Activated CD8-positive, alpha-beta memory T cell treated with anti-CD3 and anti-CD28 coated beads for 24 hours (primary cell): ENCODE measurements at regions not wholly inside any gene's neighbourhood (a gene's known extent, or its start where the extent isn't known, plus 50 kb on each side); places are given as distances from the start of the nearest gene placed in this dataset.
A peak's percentile ranks its signal among the peaks of the same experiment; 100 is the strongest.

Experiments used
- DNase-seq: peaks from one replicate; pipeline ENCODE4 v3.0.0-alpha.2; 2020

DNA sequence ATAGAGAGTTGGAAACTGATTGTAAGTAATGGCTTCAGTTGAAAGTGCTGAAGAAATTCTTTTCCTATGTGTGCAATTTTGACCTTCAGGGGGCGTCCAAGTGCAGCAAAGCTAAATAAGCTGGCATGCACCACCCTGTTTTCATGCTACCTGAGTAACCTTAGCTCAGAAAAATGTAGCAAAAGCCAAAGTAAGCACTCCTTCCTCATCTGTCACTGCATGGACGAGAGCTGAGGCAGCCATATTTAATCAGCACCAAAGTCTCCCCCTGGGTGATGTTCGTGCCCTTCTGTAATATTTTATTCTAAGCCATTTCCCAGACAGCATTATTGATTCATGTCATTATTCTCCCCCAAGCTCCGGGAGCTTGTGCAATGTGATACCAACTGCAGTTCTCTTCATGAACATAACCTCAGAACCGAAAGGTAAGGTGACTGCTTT, 123.1 kb downstream of the RPS12 start:
- DNase-seq: no peak

DNA sequence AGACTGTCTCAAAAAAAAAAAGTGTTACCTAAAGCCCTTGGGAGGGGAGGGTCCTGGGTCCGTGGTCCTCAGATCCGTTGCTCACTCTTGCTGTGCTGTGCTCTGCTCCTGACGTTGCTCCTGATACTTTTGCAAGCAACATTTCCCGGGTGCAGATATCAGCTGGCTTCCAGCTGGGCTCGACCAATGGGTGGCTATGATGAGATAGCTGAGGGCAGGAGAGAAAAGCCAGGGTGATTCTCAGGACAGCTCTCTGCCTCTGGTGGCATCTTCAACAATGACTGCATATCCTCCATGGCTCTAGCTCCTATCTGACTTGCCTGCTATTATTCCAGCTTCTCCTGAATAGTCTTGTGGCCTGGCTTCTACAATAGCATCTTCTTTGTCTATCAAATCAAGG, 134.5 kb downstream of the RPS12 start:
- DNase-seq: no peak

DNA sequence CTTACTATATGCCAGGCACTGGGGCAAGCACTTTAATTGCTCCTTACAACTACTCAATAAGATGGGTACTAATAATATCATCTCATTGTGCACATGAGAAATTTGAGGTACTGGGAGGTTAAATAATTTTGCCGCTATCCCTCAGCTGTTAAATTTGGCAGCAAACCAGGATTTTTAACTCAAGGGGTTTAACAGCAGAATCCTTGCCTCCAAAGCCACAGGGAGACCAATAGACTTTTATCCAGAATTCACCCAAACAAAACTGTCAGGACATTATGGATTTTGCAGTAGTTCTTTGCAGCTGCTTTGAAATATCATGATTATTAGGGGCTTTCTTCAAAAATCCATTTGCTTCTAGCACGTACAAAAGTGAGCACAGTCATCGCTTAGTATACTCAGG, 136.2 kb downstream of the RPS12 start:
- no peak for DNase-seq

DNA sequence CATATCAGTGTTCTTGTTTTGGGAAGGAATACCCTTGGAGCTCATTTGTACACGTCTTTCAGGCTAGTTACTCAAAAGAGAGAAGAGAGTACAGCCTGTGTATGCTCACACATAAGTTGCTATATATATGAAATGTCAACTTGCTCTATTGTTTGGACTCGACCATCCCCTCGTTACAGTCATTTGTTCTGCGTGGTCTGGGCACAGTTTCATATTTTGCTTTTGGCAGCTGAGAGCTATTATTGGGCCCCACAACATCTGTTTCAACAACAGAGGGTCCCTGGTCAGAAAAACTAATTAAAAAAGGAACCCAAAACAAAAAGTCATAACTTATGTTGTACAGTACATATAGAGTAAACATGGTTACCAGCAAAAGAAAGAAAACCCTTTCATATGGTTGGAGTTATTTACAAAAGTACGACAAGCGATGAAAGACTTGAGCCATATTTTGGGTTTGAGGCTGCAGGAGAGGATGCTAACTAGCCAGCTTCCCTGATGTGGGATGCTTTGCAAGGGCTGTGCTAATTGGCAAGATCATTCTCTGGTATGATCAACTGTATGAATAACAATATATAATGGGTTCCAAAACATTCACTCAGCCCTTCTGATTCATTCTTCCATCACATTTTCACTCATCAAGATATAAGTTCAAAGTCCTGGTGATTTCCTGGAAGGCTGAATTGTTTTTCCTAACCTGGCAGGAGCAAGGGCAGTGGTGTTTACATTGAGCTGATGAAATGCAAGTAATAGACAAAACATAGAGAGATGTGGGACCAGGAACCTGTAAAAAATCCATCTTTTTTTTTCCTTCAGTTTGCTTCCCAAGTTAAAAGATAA, 137.9 kb downstream of the RPS12 start:
- no peak for DNase-seq

DNA sequence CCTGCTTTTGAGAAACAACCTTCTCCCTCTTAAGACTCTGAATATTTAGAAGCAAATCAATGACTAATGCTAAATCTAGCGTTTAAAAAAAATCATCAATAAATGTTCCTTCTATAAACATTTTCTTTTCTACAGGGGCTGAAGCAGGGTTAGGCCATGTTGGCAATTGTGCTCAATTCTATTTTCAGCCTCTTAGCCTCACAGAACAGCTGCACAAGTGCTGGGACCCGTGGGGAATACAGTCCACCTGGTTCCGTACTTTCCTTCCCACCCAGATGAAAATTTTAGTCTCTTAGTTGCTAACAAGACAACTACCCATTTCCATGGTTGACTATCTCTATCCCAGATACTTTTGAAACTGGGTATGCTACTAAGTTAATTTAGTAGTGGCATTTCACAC, 138.6 kb downstream of the RPS12 start:
- no peak for DNase-seq

DNA sequence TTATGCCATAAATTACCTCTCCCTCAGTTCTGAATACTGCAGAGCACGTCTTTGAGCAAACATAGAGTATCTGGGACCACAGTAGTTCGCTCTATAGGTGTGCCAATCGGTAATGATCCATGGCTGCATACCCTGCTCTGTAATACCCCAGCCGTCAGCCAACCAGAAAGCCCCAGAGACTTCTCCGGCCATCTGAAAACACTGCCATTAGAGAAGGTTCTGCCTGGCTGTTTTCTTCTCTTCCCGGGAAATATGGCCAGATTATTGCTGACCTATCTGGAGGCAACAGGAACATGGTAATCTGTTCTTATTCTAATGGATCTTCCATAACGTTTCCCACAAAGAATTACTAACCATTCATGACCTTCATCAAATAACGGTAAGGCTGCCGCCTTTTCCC, 139.9 kb downstream of the RPS12 start:
- no peak for DNase-seq

DNA sequence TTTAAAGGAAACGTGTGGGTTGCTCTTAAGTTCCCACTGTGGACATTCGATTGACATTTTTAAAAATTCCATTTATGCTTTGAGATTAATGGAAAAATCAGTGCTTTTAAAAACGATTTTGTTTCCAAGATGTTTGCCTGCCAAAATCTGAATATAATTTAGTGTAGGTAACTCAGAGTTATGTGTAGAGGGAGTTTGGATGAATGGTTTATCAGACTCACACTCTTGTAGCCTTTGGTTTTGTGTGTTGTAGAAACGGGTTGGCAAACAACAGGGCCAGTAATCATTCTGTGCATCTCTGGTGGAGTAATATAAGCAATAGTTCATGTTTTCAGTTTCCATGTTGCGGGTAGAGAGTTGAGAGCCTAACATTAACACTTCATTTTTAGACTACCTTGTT, 140.6 kb downstream of the RPS12 start:
- DNase-seq: no peak

DNA sequence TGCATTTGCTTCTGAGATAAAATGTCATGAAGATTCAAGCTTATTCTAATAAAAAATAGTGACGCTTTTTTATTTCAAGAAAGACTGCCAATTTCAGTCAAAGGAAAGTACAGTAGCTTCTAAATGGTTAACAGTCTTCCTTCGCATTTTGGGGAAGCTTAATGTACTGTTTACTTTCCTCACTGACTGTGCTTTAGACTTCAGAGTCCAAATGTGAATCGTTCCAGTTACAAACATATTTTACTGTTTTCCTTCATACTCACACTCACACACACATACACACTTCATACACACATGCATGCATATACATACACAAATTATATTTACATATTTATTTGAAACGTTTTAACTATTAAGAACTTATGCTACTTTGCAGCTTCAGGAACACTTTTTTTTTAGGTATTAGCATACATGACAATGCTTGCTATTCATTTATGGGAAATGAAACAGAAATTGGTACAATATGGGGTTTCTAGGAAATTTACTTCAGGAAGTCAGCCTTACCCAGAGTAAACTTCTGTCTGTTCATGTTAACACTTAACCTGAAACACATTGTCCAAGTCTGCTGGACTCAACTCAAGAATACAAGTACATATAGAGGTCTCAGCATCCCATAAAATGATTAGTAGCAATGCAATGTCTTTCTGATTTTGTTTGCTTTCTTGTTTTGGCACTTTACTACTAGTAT, 145.4 kb downstream of the RPS12 start:
- no peak for DNase-seq

DNA sequence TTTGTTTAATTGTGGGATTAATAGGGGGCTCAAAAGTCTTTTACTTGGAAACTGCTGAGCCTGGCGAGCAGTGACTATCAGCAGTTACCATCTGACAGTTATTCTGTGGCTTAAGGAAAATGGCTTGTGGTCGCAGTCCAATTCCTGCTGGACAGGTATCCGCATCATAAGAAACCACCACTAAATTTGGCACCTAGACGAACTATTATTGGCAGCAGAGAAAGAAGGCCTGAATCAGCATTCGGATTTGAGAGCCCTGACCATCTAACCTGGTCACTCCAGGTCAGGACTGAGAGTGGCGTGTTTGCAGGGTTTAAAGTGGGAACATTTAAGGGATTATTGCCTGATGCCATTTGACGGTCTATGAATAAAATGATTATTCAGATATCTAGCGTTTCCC, 146.4 kb downstream of the RPS12 start:
- no peak for DNase-seq

DNA sequence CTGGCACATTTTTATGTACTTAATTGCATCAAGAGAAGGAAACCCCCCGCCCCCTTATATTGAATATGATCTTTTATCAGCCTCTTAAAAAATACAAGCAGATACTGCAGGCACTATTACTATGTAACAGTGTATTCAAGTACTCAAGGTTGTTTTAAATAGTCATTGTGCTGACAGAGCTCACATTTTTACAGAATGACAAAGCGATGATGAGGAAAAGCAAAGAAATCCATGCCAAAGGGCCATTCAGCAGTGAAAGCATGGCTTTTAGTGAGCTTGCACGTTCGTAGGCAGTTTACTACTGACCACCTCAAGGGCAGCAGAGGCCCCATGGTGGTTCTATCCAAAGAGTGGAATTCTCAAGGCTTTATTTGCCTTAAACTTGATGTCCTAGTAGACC, 146.8 kb downstream of the RPS12 start:
- DNase-seq: no peak

DNA sequence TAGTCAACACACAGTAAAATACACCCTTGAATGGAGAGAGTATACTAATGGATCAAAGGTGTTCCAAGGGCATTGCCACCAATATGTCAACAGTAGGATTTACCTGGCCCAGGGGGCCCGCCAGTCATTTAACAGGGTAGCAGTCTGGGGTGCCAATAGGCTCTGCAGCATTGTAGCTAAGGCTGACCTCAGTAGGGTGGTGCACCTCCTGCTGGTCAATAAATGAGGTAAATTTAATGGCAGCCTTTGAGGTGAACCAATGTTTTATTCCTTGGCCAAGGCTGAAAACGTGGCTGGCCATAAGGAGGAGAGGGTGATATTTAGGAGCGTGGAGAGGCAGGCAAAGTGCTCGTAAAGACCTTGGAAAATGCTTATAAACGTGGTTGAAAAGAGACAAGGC, 147.2 kb downstream of the RPS12 start:
- no peak for DNase-seq

DNA sequence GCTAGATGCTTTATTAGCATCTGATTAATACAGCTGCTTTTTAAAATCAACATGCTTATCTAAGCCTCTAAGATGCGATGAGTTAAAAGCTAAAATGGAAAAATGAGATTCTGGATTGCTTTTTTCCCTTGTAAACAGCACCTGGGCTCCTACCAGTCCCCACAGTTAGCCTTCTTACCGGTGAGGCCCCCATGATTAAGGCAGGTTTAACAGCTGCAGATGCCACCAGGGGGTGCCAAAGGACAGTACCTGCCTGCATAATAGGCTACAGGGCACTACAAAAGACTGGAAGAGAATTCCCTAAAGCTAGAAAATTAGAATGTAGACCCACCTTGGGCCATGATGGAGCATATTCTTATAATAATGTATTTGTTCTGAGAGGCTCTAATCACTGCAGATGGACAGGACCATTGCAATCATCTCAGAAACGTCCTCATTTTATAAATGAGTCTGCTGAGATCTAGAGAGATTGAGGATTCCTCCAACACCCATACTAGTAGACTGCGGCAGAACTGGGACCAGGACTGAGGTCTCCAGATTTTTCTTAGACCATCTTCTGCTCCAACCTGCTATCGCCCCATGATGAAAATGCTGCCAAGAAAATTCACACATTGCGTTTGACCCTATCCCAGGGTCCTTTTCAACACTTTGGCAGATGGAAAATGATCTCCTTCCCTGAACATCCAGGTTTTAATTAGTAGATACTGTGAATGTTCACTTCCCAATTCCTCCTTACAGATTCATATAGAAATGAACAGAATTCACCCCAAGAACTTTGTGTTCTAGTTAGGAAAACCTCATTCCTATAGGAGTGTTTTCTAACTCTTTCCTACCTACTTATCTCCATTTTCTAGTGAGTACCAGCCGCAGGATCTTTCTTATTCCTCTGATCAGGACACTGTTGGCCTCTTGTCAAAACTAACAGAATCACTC, 148.8 kb downstream of the RPS12 start:
- peak; percentile 74 for DNase-seq

DNA sequence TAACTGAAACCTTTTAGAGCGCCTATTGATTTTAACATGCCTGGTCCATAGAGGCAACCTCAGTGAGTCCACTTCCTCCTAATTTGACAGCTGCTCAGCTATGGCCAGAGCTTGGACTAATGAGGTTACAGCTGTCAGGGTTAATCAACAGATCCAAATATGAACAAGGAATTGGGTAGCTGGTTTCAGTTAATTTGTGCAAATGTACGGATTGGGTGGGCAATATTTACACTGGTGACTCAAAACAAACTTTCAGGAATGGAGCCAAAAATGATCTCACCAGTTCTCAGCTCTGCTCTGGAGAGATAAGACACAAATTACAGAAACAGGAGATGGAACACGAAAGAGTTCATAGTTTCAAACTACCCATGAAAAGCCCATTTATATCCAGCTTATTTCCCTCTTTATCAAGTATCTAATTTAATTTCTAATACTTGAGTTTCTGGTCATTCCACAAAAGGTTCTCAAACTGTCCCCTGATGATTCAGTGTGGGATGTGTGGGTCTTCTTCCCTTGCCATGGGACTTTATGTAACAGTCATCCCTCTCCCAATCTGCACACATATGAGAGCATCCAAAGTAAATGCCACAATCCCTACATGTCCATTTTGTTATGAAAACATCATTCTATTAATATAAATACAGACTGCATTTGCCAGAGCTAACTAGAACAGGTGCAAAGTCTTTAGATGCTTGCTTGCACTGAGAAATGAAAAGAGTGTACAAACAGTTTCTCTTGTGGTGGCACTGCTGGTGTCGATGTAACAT, 149.9 kb downstream of the RPS12 start:
- no peak for DNase-seq

DNA sequence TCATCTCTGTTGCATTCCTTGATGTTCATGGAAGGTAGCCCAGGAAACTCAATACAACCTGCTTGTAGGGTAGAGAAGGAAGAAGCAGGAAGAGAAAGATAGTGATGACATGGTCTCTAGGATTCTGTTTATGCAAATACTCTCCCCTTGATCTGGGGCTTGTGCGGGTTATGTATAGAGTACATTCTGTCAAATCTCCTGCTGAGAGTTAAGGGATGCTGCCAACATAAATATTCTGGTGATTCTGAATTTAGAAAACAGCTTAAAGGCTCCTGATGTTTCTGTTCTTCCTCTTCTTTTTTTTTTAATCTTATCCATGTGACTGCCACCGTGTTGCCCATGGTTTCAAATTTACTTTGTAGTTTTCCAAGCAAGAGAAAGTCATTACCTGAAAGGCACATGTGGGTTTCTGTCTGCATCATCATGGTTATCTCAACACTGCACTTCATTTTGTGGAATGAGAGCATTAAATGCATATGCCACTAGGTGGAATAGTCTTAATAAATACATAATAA, 150.6 kb downstream of the RPS12 start:
- DNase-seq: no peak

DNA sequence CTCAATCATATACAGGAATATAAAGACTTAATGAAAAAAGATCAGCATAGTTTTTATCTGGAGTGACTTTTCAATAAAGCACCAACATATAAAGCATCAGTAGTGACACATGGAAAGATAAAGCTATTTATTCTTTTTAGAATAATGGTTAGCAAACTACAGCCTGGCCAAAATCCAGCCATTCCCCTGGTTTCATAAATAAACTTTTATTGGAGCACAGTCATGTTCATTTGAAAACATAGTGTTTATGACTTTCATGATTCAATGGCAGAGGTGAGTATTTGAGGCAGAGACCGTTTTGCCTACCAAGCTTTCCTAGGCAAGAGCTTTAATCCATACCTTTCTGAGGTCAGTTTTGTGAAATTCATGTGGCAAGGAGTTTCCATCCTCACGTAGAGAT, 153.5 kb downstream of the RPS12 start:
- DNase-seq: no peak

DNA sequence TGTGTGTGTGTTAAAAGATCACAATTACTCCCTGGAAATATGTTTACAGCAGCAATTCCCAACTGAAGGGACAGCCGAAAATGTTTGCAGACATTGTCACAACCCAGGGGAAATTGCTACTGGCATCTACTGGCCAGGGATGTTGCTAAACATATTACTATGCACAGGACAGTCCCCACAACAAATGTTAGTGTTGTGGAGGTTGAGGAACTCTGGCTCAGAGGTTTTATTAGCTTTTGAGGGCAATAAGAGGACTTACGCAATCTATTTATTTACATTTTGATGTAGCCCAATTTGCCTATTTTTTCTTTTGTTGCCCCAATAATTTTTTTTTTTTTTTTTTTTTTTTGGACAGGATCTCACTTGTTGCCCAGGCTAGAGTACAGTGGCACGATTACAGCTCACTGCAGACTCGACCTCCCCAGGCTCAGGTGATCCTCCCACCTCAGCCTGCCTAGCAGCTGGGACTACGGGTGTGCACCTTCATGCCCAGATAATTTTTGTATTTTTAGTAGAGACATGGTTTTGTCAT, 154.1 kb downstream of the RPS12 start:
- DNase-seq: no peak

DNA sequence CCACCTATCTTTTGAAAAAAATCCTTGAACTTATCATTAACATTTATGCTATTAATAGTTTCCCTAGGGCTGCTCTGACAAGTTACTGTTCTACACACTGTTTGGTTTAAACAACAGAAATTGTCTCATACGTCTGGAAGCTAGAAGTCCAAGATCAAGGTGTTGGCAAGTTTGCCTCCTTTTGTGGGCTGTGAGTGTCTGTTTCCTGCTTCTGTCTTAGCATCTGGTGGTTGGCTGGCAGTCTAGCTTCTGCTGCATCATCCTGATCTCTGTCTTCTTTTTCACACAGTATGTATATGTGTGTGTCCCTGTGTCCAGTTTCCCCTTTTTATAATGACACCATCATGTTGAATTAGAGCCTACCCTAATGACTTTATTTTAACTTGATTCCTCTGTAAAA, 154.8 kb downstream of the RPS12 start:
- no peak for DNase-seq

DNA sequence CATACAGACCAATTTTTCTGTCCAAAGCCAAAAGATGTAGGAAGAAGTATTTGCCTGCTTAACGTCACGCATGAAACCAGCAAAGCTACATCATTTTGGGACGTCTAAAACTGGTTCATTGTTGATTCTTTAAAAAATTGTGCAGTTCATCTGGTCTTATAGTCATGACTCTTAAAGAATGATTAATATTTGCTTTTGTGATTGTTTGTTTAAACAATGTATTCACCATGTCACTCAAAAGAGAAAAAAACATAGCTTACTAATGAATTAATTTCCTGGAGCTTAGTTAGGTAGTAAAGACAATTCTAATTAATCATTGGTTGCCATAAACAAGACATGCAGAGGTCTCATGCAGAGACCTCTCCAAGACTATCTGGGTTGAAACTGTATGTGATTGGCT, 157.3 kb downstream of the RPS12 start:
- no peak for DNase-seq

DNA sequence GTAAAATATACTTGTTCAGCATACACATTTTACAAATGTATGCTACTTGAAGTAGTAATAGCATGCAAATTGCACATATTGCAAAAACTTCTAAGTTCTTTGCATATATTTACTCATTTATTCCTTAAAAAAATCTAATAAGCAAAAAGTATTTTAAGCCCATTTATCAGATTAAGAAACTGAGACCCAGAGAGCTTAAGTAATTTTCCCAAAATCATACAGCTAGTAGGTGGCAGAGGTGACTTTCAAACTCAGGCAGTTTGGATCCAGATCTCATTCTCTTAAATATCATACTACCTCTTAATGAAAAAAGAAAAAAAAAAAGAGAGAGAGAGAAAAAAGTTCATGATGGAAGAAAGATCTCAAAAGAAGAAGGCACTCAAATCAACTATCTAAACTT, 157.9 kb downstream of the RPS12 start:
- DNase-seq: no peak

DNA sequence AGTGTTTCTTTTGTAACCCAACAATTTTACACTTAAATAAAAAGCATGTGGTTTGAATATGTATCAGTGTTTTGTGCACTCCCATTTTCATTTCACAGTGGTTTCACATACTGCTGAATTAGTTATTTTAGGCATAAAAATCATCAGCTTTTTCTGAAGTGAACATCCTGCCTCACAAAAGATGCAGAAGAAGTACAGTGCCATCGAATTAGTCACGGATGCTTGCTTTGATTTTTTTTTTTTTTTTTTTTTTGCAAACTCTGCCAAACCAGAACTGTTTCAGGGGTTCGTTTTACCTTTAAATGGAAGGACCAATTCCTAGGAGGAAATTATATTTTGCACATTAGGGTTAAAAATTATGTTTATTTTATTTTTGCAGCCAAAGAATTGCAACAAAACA, 158.6 kb downstream of the RPS12 start:
- DNase-seq: no peak

DNA sequence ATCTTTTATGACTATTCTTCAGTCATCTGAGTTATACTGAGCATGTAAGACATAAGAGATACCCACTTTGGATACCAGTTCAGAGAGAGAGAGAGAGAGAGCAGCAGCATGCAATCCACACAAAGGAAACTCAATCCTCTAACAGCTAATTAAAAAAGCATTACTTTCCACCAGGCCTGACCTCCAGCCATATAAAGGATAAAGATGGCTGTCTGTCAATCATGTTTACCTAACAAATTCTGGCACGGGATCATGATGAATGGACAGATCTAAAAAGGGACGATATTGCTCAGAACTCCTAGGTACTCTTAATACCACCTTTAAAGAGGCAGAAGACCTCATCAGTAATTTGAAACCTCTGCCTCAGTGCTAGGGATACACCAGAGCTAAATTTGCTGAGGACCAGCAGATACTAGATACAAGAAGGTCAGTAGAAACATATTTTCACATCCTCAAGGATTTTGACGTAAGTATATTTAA, 159.2 kb downstream of the RPS12 start:
- no peak for DNase-seq

DNA sequence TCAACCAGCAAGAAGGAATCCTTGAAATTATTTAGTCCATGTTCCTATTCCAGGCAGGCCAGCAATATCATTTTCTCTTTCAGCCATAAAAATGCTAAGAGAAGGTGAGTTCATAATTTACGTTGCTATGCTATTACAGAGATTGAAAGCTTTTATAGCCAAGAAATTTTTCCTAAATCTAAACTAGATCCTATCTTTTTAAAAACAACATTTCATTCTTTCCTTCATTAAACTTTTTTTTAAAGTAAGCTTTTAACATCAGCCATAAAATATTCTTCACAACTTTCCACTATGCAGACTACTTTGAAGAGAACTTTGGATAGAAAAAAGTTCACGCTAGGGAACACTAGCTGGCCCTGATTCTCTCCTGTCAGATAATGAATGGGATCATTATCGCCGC, 159.8 kb downstream of the RPS12 start:
- no peak for DNase-seq
